Lower leg skin (tissue), 3 donors: ENCODE measurements at regions not wholly inside any gene's neighbourhood (a gene's known extent, or its start where the extent isn't known, plus 50 kb on each side); places are given as distances from the start of the nearest gene placed in this dataset.

ENCODE experiments used
- POLR2A ChIP-seq, 2 donors: fragments of 450-650 bp; IDR thresholded peaks; one replicate each; pipeline ENCODE4 v1.6.1; 2016 to 2017; ENCODE audit warnings: antibody characterized with exemption in 2 of 2, mild to moderate bottlenecking in 1 of 2, moderate library complexity in 1 of 2
- TF ChIP-seq, protein P1 (sequence below), 3 donors: fragments of 450-650 bp; IDR thresholded peaks; one replicate each; pipeline ENCODE4 v1.5.1; 2016; ENCODE audit warnings: antibody characterized with exemption in 3 of 3, mild to moderate bottlenecking in 3 of 3, moderate library complexity in 2 of 3

DNA sequence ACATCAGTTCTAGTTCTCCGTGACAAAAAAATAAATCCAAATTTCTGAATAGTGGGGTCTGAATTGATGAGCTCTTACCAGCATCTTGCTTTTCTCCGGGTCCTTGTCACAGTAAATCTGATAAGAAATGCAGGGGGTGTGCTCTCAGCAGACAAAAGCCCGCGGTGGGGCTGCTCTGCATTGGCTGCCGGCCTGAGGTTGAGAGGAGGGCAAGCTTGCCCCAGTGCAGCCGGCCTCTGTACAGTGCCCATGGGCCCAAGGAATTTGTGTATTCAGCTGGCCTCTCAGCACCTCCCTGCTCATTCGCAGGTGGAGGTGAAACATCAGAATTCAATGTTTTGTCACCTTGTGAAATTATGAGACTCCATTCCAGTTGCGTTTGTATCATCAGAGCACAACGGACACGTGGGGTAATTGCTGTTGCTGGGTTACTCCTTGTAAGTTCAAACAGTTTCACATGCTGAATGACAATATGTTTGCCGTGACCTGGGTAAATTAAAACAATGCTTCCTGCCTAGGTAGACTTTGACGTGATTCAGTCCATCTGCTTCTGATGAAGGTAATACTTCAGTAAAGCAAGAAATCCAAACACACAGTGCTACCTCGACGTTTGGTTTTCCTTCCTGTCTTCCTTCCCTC is 596.4 kb downstream of the MID1IP1 start:
- no peak for TF ChIP-seq POLR2A (IDR thresholded peaks at IDR 0.05)
- TF ChIP-seq, protein P1, sequence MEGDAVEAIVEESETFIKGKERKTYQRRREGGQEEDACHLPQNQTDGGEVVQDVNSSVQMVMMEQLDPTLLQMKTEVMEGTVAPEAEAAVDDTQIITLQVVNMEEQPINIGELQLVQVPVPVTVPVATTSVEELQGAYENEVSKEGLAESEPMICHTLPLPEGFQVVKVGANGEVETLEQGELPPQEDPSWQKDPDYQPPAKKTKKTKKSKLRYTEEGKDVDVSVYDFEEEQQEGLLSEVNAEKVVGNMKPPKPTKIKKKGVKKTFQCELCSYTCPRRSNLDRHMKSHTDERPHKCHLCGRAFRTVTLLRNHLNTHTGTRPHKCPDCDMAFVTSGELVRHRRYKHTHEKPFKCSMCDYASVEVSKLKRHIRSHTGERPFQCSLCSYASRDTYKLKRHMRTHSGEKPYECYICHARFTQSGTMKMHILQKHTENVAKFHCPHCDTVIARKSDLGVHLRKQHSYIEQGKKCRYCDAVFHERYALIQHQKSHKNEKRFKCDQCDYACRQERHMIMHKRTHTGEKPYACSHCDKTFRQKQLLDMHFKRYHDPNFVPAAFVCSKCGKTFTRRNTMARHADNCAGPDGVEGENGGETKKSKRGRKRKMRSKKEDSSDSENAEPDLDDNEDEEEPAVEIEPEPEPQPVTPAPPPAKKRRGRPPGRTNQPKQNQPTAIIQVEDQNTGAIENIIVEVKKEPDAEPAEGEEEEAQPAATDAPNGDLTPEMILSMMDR (IDR thresholded peaks at IDR 0.05), result no peak
